Chondrocyte (in vitro differentiated cells): ENCODE measurements at regions not wholly inside any gene's neighbourhood (a gene's known extent, or its start where the extent isn't known, plus 50 kb on each side); places are given as distances from the start of the nearest gene placed in this dataset.

Experiments
- DNase-seq: peaks from one replicate; pipeline ENCODE4 v3.0.0; 2021; ENCODE audit warnings: mixed read lengths, low spot score
- H3K27ac Mint-ChIP-seq: one replicate; pipeline ENCODE4 v1.8.0; 2021; ENCODE audit warnings: mild to moderate bottlenecking, moderate library complexity, mixed read lengths; ENCODE audit not compliant: unreplicated experiment
- H3K27me3 Mint-ChIP-seq: 2 replicates; pipeline ENCODE4 v1.8.0; 2021; ENCODE audit warnings: low read depth, mixed read lengths
- H3K36me3 Mint-ChIP-seq: 2 replicates; pipeline ENCODE4 v1.8.0; 2021; ENCODE audit warnings: low read depth, mixed read lengths
- H3K4me1 Mint-ChIP-seq: 2 replicates; pipeline ENCODE4 v1.8.0; 2021; ENCODE audit warnings: low read depth, mild to moderate bottlenecking, mixed read lengths
- H3K4me3 Mint-ChIP-seq: one replicate; pipeline ENCODE4 v1.8.0; 2021; ENCODE audit warnings: mild to moderate bottlenecking, moderate library complexity, mixed read lengths; ENCODE audit not compliant: unreplicated experiment
- H3K9me3 Mint-ChIP-seq: 2 replicates; pipeline ENCODE4 v1.8.0; 2021; ENCODE audit warnings: low read depth, mixed read lengths
- CTCF ChIP-seq: fragments of 200-600 bp; sonication (generic); IDR thresholded peaks from 2 replicates; pipeline ENCODE4 v1.5.0; 2021; ENCODE audit warnings: antibody characterized with exemption, mild to moderate bottlenecking, moderate library complexity

DNA sequence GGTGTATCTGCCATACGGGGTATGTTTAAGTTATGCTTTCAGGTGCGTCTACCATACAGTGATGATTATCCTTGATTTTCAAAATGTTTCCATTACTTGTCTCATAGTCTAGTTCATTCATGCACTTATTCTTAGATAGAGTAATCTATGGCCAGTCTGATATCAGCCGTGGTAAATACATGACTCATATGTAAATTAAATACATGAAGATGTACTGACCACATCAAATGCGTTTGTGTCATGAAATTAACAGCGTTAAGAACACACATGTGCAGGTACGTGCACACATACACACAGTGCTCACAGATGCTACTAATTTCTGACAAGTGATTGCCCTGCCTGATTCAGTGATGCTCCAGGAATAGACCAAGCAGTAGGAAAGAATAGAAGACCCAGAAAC is 75.2 kb upstream of the EXOC1L start:
- no peaks in the 10 kb centered on the region for H3K9me3 Mint-ChIP-seq
- no peak overlapping the region for H3K27ac Mint-ChIP-seq
- H3K4me3 Mint-ChIP-seq = no peak overlapping the region
- no peak for TF ChIP-seq CTCF
- no peaks in the 10 kb centered on the region for H3K36me3 Mint-ChIP-seq
- DNase-seq = no peak
- peaks cover 6% of the 10 kb centered on the region for H3K4me1 Mint-ChIP-seq
- H3K27me3 Mint-ChIP-seq = peaks cover 10% of the 10 kb centered on the region

DNA sequence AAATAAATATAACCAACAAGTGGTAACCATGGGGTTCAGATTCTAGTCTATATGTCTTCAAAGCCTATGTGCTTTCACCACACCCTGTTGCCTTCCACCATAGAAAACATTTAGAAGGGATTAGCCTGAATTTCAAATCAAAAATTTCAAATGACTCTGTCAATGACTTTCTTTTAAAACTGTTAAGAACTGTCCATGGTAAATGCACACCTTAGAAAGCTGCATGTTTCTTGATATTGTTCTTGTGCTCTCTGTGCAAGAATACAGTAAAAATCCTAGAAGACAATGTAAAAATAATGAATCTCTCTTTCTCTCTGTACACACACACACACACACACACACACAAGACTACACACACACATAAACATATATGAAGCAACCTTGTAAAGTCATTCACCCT is 74.6 kb upstream of the EXOC1L start:
- TF ChIP-seq CTCF = no peak
- Mint-ChIP-seq H3K27ac (no peak overlapping the region), H3K27me3 (peaks cover 10% of the 10 kb centered on the region), H3K4me3 (no peak overlapping the region), H3K4me1 (peaks cover 6% of the 10 kb centered on the region), H3K9me3 (peaks cover 3% of the 10 kb centered on the region), H3K36me3 (no peaks in the 10 kb centered on the region)
- no peak for DNase-seq

DNA sequence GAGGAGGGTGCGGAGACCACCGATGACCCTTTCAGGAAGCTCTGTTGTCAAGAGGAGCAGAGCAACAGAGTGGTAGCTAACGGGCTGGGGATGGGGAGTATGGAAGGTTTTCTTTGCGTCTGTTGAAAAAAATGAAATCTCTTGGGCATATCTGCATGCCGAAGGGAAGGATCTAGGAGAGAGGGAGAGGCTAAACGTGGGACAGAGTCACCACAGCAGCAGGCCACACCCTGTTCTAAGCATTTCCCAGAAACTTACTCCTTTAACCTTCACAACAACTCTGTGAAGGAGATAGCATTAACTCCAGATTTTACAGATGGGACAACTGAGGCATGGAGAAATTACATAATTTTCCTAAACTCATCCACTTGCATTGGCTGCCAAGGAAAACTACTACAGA is 71.8 kb upstream of the EXOC1L start:
- Mint-ChIP-seq H3K4me3 (no peak overlapping the region), H3K27me3 (peaks cover 10% of the 10 kb centered on the region), H3K36me3 (no peaks in the 10 kb centered on the region), H3K27ac (no peak overlapping the region), H3K4me1 (peaks cover 2% of the 10 kb centered on the region), H3K9me3 (peaks cover 3% of the 10 kb centered on the region)
- TF ChIP-seq CTCF = no peak
- no peak for DNase-seq

DNA sequence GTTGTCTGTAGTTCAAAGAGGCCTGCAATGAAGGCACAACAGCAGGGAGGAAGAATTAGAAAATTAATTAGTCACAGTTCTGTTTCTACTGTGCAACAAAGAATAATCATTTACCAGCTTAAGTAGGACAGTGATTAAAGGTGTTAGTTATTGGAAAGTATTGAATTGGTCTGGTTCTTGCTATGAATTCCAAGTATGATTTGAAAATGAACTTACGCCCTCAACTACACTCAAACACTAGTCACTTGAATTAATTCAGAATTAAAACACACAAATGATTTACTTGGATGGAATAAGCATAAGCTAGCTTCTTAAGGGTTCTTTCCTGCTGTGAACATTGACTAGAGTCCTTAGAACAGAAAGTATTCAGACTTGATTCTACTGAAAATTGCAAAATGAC is 69.9 kb upstream of the EXOC1L start:
- no peak for TF ChIP-seq CTCF
- no peak overlapping the region for H3K27ac Mint-ChIP-seq
- H3K4me3 Mint-ChIP-seq = no peak overlapping the region
- no peaks in the 10 kb centered on the region for H3K36me3 Mint-ChIP-seq
- peaks cover 3% of the 10 kb centered on the region for H3K9me3 Mint-ChIP-seq
- H3K27me3 Mint-ChIP-seq = peaks cover 10% of the 10 kb centered on the region
- peaks cover under 1% of the 10 kb centered on the region for H3K4me1 Mint-ChIP-seq
- DNase-seq = no peak

DNA sequence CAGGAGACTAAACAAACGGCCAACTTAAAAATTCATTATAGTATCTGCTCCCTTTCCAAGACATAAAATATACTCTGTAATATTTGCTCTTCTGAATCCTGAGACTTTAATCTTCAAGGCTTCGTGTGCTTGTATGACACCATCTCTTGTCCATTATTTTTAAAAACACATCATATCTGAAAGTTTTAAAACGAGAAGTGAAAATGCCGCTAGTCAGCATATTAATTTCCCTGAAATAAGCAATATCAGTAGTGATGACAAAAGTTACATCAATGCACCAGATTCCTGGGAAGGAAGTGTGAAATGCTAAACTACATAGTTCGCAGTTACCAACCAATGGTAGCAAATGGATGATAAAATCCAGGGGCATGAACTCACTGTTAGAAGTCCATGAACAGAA is 66.8 kb upstream of the EXOC1L start:
- H3K4me1 Mint-ChIP-seq = peaks cover 5% of the 10 kb centered on the region
- no peak overlapping the region for H3K4me3 Mint-ChIP-seq
- H3K27ac Mint-ChIP-seq = no peak overlapping the region
- H3K36me3 Mint-ChIP-seq = no peaks in the 10 kb centered on the region
- DNase-seq = no peak
- peaks cover 3% of the 10 kb centered on the region for H3K9me3 Mint-ChIP-seq
- H3K27me3 Mint-ChIP-seq = peaks cover under 1% of the 10 kb centered on the region
- TF ChIP-seq CTCF = no peak
